ENCODE measurements at regions not wholly inside any gene's neighbourhood (a gene's known extent, or its start where the extent isn't known, plus 50 kb on each side); places are given as distances from the start of the nearest gene placed in this dataset.

GRCh38 chr22:47647181-47647580 lies 884.7 kb downstream of the TBC1D22A start:
- no peak for TF ChIP-seq CTCF (IDR thresholded peaks at IDR 0.05; ENCODE audit: low read depth, low read length)
- DNase-seq (ENCODE audit: extremely low read depth, low read depth) = no peak

GRCh38 chr22:47645923-47646322 lies 883.5 kb downstream of the TBC1D22A start:
- no peak for DNase-seq (ENCODE audit: extremely low read depth, low read depth)
- no peak for TF ChIP-seq CTCF (IDR thresholded peaks at IDR 0.05; ENCODE audit: low read depth, low read length)

- DNase-seq (ENCODE audit: extremely low read depth, low read depth) = no peak
- no peak for TF ChIP-seq CTCF (IDR thresholded peaks at IDR 0.05; ENCODE audit: low read depth, low read length)
Observed at GRCh38 chr22:47645450-47645914, 883.0 kb downstream of the TBC1D22A start.

- TF ChIP-seq CTCF (IDR thresholded peaks at IDR 0.05; ENCODE audit: low read depth, low read length) = no peak
- no peak for DNase-seq (ENCODE audit: extremely low read depth, low read depth)
Observed at GRCh38 chr22:47634347-47634746, 871.9 kb downstream of the TBC1D22A start.

GRCh38 chr22:47633111-47633510 lies 870.7 kb downstream of the TBC1D22A start:
- TF ChIP-seq CTCF (IDR thresholded peaks at IDR 0.05; ENCODE audit: low read depth, low read length) = no peak
- no peak for DNase-seq (ENCODE audit: extremely low read depth, low read depth)

- no peak for DNase-seq (ENCODE audit: extremely low read depth, low read depth)
- no peak for TF ChIP-seq CTCF (IDR thresholded peaks at IDR 0.05; ENCODE audit: low read depth, low read length)
Observed at GRCh38 chr22:47632701-47633100, 870.3 kb downstream of the TBC1D22A start.

GRCh38 chr22:47631571-47632102 lies 869.2 kb downstream of the TBC1D22A start:
- no peak for DNase-seq (ENCODE audit: extremely low read depth, low read depth)
- TF ChIP-seq CTCF (IDR thresholded peaks at IDR 0.05; ENCODE audit: low read depth, low read length) = no peak
